GM23338 (cell line): ENCODE measurements at regions not wholly inside any gene's neighbourhood (a gene's known extent, or its start where the extent isn't known, plus 50 kb on each side); places are given as distances from the start of the nearest gene placed in this dataset.

Source experiments
- EZH2 ChIP-seq: fragments of 200-600 bp; sonication (generic); IDR thresholded peaks from one replicate; pipeline ENCODE4 v1.8.0; 2017; ENCODE audit warnings: antibody characterized with exemption, mild to moderate bottlenecking, low read depth; ENCODE audit not compliant: unreplicated experiment
- EZH2phosphoT487 ChIP-seq: fragments of 200-600 bp; sonication (generic); IDR thresholded peaks from one replicate; pipeline ENCODE4 v1.8.1; 2018; ENCODE audit warnings: antibody characterized with exemption; ENCODE audit not compliant: unreplicated experiment
- JUNB ChIP-seq: IDR thresholded peaks from one replicate; pipeline ENCODE4 v1.6.1; 2016; ENCODE audit warnings: antibody characterized with exemption; ENCODE audit not compliant: unreplicated experiment
- NANOG ChIP-seq: IDR thresholded peaks from 2 replicates; pipeline ENCODE4 v1.6.1; 2016; ENCODE audit warnings: antibody characterized with exemption, borderline replicate concordance
- POLR2AphosphoS5 ChIP-seq: IDR thresholded peaks from 2 replicates; pipeline ENCODE4 v1.6.1; 2016; ENCODE audit warnings: antibody characterized with exemption, low read depth
- STAT1 ChIP-seq: IDR thresholded peaks from one replicate; pipeline ENCODE4 v1.6.1; 2016; ENCODE audit warnings: antibody characterized with exemption; ENCODE audit not compliant: unreplicated experiment
- ZNF331 ChIP-seq: fragments of 250-450 bp; sonication (Bioruptor Pico); IDR thresholded peaks from 2 replicates; pipeline ENCODE4 v1.5.0; 2020; ENCODE audit warnings: low read depth, mild to moderate bottlenecking, moderate library complexity
- TF ChIP-seq, protein P1 (sequence below), 2 experiments: fragments of 200-600 bp in 1 of 2; sonication (generic) in 1 of 2; conservative IDR thresholded peaks; 2 replicates each; pipeline versions ENCODE4 v1.5.1 to v1.6.1; 2016 to 2017; ENCODE audit warnings: antibody characterized with exemption in 2 of 2, low read depth in 2 of 2, mild to moderate bottlenecking in 2 of 2, moderate library complexity in 1 of 2
- TF ChIP-seq, protein P2 (sequence below): IDR thresholded peaks from one replicate; pipeline ENCODE4 v1.6.1; 2018; ENCODE audit warnings: antibody characterized with exemption; ENCODE audit not compliant: unreplicated experiment

DNA sequence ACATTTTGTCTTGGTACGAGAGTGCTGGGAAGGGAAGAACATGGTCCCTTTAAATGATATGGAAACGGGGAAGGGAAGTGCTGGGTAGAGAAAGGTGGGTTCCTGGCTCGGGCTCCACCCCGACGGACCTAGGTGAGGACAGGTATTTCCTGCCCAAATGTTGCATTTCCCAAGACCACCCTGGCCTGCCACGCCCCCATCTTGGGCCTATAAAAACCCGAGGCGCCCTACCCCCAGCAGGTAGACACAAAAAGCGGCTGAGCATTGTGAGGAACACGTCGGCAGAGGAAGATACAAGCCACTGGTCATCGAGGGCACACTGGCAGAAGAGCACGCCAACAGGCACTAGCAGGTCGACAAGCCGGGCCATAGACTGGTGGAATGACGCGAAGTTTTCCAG is 99.4 kb downstream of the AASDHPPT start:
- TF ChIP-seq, protein P1, sequence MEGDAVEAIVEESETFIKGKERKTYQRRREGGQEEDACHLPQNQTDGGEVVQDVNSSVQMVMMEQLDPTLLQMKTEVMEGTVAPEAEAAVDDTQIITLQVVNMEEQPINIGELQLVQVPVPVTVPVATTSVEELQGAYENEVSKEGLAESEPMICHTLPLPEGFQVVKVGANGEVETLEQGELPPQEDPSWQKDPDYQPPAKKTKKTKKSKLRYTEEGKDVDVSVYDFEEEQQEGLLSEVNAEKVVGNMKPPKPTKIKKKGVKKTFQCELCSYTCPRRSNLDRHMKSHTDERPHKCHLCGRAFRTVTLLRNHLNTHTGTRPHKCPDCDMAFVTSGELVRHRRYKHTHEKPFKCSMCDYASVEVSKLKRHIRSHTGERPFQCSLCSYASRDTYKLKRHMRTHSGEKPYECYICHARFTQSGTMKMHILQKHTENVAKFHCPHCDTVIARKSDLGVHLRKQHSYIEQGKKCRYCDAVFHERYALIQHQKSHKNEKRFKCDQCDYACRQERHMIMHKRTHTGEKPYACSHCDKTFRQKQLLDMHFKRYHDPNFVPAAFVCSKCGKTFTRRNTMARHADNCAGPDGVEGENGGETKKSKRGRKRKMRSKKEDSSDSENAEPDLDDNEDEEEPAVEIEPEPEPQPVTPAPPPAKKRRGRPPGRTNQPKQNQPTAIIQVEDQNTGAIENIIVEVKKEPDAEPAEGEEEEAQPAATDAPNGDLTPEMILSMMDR (conservative IDR thresholded peaks at IDR 0.05; ENCODE audit: low read depth in 2 of 2) = no peak
- TF ChIP-seq POLR2AphosphoS5 (no peak), EZH2 (no peak), EZH2phosphoT487 (no peak), STAT1 (no peak), NANOG (no peak), JUNB (no peak), ZNF331 (CRISPR knock-in tag) (no peak)
- TF ChIP-seq, protein P2, sequence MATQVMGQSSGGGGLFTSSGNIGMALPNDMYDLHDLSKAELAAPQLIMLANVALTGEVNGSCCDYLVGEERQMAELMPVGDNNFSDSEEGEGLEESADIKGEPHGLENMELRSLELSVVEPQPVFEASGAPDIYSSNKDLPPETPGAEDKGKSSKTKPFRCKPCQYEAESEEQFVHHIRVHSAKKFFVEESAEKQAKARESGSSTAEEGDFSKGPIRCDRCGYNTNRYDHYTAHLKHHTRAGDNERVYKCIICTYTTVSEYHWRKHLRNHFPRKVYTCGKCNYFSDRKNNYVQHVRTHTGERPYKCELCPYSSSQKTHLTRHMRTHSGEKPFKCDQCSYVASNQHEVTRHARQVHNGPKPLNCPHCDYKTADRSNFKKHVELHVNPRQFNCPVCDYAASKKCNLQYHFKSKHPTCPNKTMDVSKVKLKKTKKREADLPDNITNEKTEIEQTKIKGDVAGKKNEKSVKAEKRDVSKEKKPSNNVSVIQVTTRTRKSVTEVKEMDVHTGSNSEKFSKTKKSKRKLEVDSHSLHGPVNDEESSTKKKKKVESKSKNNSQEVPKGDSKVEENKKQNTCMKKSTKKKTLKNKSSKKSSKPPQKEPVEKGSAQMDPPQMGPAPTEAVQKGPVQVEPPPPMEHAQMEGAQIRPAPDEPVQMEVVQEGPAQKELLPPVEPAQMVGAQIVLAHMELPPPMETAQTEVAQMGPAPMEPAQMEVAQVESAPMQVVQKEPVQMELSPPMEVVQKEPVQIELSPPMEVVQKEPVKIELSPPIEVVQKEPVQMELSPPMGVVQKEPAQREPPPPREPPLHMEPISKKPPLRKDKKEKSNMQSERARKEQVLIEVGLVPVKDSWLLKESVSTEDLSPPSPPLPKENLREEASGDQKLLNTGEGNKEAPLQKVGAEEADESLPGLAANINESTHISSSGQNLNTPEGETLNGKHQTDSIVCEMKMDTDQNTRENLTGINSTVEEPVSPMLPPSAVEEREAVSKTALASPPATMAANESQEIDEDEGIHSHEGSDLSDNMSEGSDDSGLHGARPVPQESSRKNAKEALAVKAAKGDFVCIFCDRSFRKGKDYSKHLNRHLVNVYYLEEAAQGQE = no peak
